ENCODE measurements at regions not wholly inside any gene's neighbourhood (a gene's known extent, or its start where the extent isn't known, plus 50 kb on each side); places are given as distances from the start of the nearest gene placed in this dataset.
"Not testable (repeated sequence)": the region's sequence is repeated elsewhere in the genome, so short reads cannot be mapped to it uniquely, and the experiment has no call there.

- H3K4me3 ChIP-seq (ENCODE audit: low read depth, low read length) = no peak overlapping the region
- TF ChIP-seq CTCF (IDR thresholded peaks at IDR 0.05; ENCODE audit: insufficient read depth, low read depth, low read length) = no peak
- DNase-seq (ENCODE audit: low read depth) = no peak
These were observed 271.8 kb upstream of the PLET1 start for GRCh38 chr11:112532506-112532905.

GRCh38 chr11:112533682-112534081 lies 273.0 kb upstream of the PLET1 start:
- H3K4me3 ChIP-seq (ENCODE audit: low read depth, low read length) = no peak overlapping the region
- TF ChIP-seq CTCF (IDR thresholded peaks at IDR 0.05; ENCODE audit: insufficient read depth, low read depth, low read length) = no peak
- no peak for DNase-seq (ENCODE audit: low read depth)

DNA sequence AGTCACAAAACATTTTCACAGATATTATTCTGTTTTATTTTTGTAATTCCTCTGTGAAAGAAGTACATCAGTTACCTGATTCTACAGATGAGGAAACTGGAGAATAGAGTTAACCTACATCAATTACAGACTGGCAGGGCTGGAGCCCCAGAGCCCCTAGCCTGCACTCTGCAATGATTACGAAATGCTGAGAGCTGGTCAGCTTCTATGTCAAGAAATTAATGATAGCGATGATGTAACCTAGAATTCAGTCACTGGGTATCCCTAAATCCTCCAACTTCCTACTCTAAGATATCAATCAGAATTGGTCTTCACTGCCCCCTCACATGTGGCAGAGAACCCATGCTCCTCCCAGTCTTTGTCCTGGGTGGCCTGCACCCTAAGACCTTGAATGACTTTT lies 273.5 kb upstream of the PLET1 start:
- TF ChIP-seq CTCF (IDR thresholded peaks at IDR 0.05; ENCODE audit: insufficient read depth, low read depth, low read length) = no peak
- DNase-seq (ENCODE audit: low read depth) = peak; percentile 11
- no peak overlapping the region for H3K4me3 ChIP-seq (ENCODE audit: low read depth, low read length)

- no peak for TF ChIP-seq CTCF (IDR thresholded peaks at IDR 0.05; ENCODE audit: insufficient read depth, low read depth, low read length)
- no peak for DNase-seq (ENCODE audit: low read depth)
- no peak overlapping the region for H3K4me3 ChIP-seq (ENCODE audit: low read depth, low read length)
These were observed 276.4 kb upstream of the PLET1 start for GRCh38 chr11:112537026-112537425.

GRCh38 chr11:112537846-112538330 lies 277.2 kb upstream of the PLET1 start:
- H3K4me3 ChIP-seq (ENCODE audit: low read depth, low read length) = no peak overlapping the region
- DNase-seq (ENCODE audit: low read depth) = no peak
- no peak for TF ChIP-seq CTCF (IDR thresholded peaks at IDR 0.05; ENCODE audit: insufficient read depth, low read depth, low read length)

DNA sequence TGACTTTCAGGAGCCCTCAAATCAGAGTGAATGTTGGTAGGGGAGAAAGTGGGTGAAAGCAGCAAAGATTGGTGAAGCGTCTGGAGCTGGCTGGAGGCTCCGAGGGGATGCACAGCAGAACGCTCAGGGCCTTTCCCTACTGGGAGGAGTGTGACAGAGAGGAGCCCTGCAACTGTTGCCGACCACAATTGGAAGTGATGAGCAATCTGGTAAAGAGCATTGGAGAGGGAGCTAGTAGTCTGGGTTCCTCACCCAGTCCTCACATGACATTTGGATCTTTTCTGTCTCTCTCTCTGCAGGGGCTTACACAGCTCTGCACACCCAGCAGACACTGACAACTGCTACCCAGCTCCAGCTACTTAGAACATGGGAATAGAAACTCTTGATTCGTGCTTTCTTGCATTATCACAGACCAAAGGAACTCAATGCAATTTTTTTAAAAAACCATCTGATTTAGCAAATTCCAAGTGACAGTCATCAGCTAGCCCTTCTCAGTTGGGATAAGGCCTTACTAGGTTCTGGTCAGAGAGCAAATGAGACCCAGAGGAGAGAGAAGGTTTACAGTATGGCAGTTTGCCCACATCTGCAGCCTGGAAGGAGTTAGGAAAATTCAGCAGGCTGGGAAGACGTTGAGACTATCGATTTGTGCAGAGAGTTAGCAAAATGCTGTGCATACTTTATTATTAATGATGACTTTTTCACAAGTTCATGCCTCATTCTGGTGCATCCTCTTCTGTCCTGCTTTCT lies 278.0 kb upstream of the PLET1 start:
- DNase-seq (ENCODE audit: low read depth) = no peak
- H3K4me3 ChIP-seq (ENCODE audit: low read depth, low read length) = no peak overlapping the region
- TF ChIP-seq CTCF (IDR thresholded peaks at IDR 0.05; ENCODE audit: insufficient read depth, low read depth, low read length) = no peak

GRCh38 chr11:112539281-112539555 lies 278.6 kb upstream of the PLET1 start:
- H3K4me3 ChIP-seq (ENCODE audit: low read depth, low read length); DNase-seq (ENCODE audit: low read depth): not testable (repeated sequence)
